ENCODE measurements at regions not wholly inside any gene's neighbourhood (a gene's known extent, or its start where the extent isn't known, plus 50 kb on each side); places are given as distances from the start of the nearest gene placed in this dataset.

DNA sequence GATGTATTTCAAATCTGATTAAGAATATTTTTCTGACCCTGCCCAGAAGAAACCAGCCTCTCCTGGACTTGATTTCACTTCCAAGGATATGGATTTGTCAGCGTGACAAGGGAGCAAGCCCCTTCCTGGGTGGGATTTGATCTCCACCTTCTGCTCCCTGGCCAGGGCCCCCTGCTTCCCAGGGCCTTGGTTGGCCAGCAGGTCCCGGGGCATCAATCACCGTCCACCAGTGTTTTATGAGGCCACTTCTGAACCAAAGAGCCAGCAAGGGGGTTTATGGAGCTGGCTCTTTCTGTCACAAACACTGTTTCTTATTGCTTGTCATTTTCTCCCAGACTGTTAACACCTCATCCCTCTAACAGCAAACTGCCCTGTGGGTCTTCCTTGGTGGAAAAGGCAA, 320.5 kb upstream of the SKOR2 start:
- Histone ChIP-seq H3K9me3 (ENCODE audit: control insufficient read depth, insufficient read depth, low read length) (no peaks in the 10 kb centered on the region), H3K4me3 (ENCODE audit: insufficient read depth, low read depth, low read length) (no peak overlapping the region), H3K14ac (replicated peaks; ENCODE audit: low read depth, low read length) (no peak overlapping the region), H2BK5ac (ENCODE audit: low read depth, low read length, poor library complexity, severe bottlenecking) (no peak overlapping the region), H2AK9ac (replicated peaks; ENCODE audit: low read depth, low read length, poor library complexity) (no peak overlapping the region), H3K4me2 (ENCODE audit: low read depth, low read length) (no peak overlapping the region), H3K23ac (ENCODE audit: low read depth, low read length) (no peak overlapping the region), H4K5ac (ENCODE audit: low read depth, low read length) (no peak overlapping the region), H4K8ac (ENCODE audit: low read depth in 2 of 2, low read length in 2 of 2) (no peak overlapping the region), H3K27ac (ENCODE audit: insufficient read depth, low read length) (no peak overlapping the region), H3K56ac (ENCODE audit: extremely low read depth, insufficient read depth, low read length) (no peak overlapping the region), H3K4me1 (ENCODE audit: control insufficient read depth, insufficient read depth, low read length) (no peaks in the 10 kb centered on the region), H3K27me3 (ENCODE audit: control insufficient read depth, insufficient read depth, low read length) (no peaks in the 10 kb centered on the region), H4K20me1 (ENCODE audit: insufficient read depth, low read length) (no peaks in the 10 kb centered on the region), H2AK5ac (ENCODE audit: low read depth, low read length) (no peak overlapping the region), H3K79me1 (ENCODE audit: low read depth in 1 of 2, low read length in 2 of 2) (no peaks in the 10 kb centered on the region), H2AFZ (replicated peaks; ENCODE audit: low read length, poor library complexity) (no peak overlapping the region), H3K36me3 (ENCODE audit: control insufficient read depth, insufficient read depth, low read length) (no peaks in the 10 kb centered on the region), H3K9me1 (ENCODE audit: insufficient read depth, low read length) (no peaks in the 10 kb centered on the region), H3K4ac (ENCODE audit: low read depth, low read length) (no peak overlapping the region), H2BK120ac (ENCODE audit: low read depth, low read length) (no peak overlapping the region), H2BK20ac (ENCODE audit: low read depth, low read length) (no peak overlapping the region), H2BK15ac (ENCODE audit: low read depth, low read length) (no peak overlapping the region), H3K9ac (ENCODE audit: low read depth, low read length) (no peak overlapping the region), H3K18ac (ENCODE audit: low read depth, low read length) (no peak overlapping the region), H4K91ac (ENCODE audit: insufficient read depth, low read depth, low read length) (no peak overlapping the region)
- CTCF ChIA-PET: no interaction called here
- BruUV-seq (replicated peaks): no TSS peak
- DNase-seq (no peak), ATAC-seq (ENCODE audit: low read depth) (no peak)
- intact Hi-C loops (cut with micrococcal nuclease) (no loop called here), in situ Hi-C loops (cut with MboI; ENCODE audit: low sequenced_read_pairs) (no loop called here), dilution Hi-C loops (cut with HindIII; ENCODE audit: low sequenced_read_pairs, unreplicated experiment) (no loop called here)
- POLR2A ChIA-PET (ENCODE audit: unreplicated experiment): no interaction called here
- TF ChIP-seq MAFK (IDR thresholded peaks at IDR 0.05; ENCODE audit: low read depth, low read length): no peak
- TF ChIP-seq BHLHE40 (IDR thresholded peaks at IDR 0.05; ENCODE audit: low read depth, low read length): no peak
- TF ChIP-seq MXI1 (IDR thresholded peaks at IDR 0.05; ENCODE audit: borderline replicate concordance, low read depth, low read length): no peak
- no peak for TF ChIP-seq ELK1 (IDR thresholded peaks at IDR 0.05; ENCODE audit: borderline replicate concordance, low read depth, low read length)
- no peak for TF ChIP-seq POLR2A (IDR thresholded peaks at IDR 0.05; ENCODE audit: low read depth, low read length)
- TF ChIP-seq NFE2L2 (IDR thresholded peaks at IDR 0.05; ENCODE audit: low read depth, low read length): no peak
- TF ChIP-seq MAZ (IDR thresholded peaks at IDR 0.05; ENCODE audit: borderline replicate concordance, low read depth, low read length): no peak
- no peak for TF ChIP-seq RFX5 (IDR thresholded peaks at IDR 0.05; ENCODE audit: low read depth, low read length)
- no peak for TF ChIP-seq CTCF (conservative IDR thresholded peaks at IDR 0.05; ENCODE audit: low read depth, low read length)
- TF ChIP-seq CHD1 (IDR thresholded peaks at IDR 0.05; ENCODE audit: low read depth, low read length): no peak
- TF ChIP-seq RAD21 (IDR thresholded peaks at IDR 0.05; ENCODE audit: low read length): no peak
- no CpG with 5 or more reads among the region's 3 CpGs for WGBS, 2 experiments (ENCODE audit: extremely low coverage in 2 of 2, insufficient read length in 1 of 2)
